HEK293 (cell line): ENCODE measurements at regions not wholly inside any gene's neighbourhood (a gene's known extent, or its start where the extent isn't known, plus 50 kb on each side); places are given as distances from the start of the nearest gene placed in this dataset.

ENCODE experiments used
- CTCF ChIP-seq: fragments of 450-650 bp; formaldehyde crosslinking; IDR thresholded peaks from 2 replicates; pipeline ENCODE4 v1.5.1; 2016; ENCODE audit warnings: missing biosample characterization, missing genetic modification characterization
- OVOL3 ChIP-seq: fragments of 450-650 bp; formaldehyde crosslinking; IDR thresholded peaks from 2 replicates; pipeline ENCODE4 v1.5.1; 2016; ENCODE audit warnings: missing biosample characterization, missing genetic modification characterization
- ZBTB1 ChIP-seq: fragments of 450-650 bp; formaldehyde crosslinking; IDR thresholded peaks from 2 replicates; pipeline ENCODE4 v1.5.1; 2016; ENCODE audit warnings: missing biosample characterization, missing genetic modification characterization
- ZBTB7A ChIP-seq: fragments of 450-650 bp; formaldehyde crosslinking; IDR thresholded peaks from 2 replicates; pipeline ENCODE4 v1.5.1; 2016; ENCODE audit warnings: low read depth, missing biosample characterization, missing genetic modification characterization
- ZNF558 ChIP-seq: fragments of 450-650 bp; formaldehyde crosslinking; IDR thresholded peaks from 2 replicates; pipeline ENCODE4 v1.5.1; 2016; ENCODE audit warnings: missing biosample characterization, missing genetic modification characterization
- ZNF580 ChIP-seq: fragments of 450-650 bp; formaldehyde crosslinking; IDR thresholded peaks from 2 replicates; pipeline ENCODE4 v1.5.1; 2016; ENCODE audit warnings: missing biosample characterization, missing genetic modification characterization
- ZNF747 ChIP-seq: fragments of 450-650 bp; formaldehyde crosslinking; IDR thresholded peaks from 2 replicates; pipeline ENCODE4 v1.5.1; 2016; ENCODE audit warnings: missing biosample characterization, missing genetic modification characterization
- TF ChIP-seq, protein P1 (sequence below): fragments of 450-650 bp; formaldehyde crosslinking; IDR thresholded peaks from 2 replicates; pipeline ENCODE4 v1.5.1; 2016; ENCODE audit warnings: missing biosample characterization, missing genetic modification characterization
- TF ChIP-seq, protein P2 (sequence below): fragments of 450-650 bp; formaldehyde crosslinking; IDR thresholded peaks from 2 replicates; pipeline ENCODE4 v1.5.1; 2017; ENCODE audit warnings: missing biosample characterization, missing genetic modification characterization

GRCh38 chr14:34078117-34078743, 127.4 kb upstream of the EGLN3 start:
- TF ChIP-seq CTCF (tag by site-specific recombination) = no peak
- TF ChIP-seq ZNF747 (tag by site-specific recombination) = no peak
- no peak for TF ChIP-seq ZNF580 (tag by site-specific recombination)
- TF ChIP-seq ZBTB7A (tag by site-specific recombination) = no peak
- TF ChIP-seq OVOL3 (tag by site-specific recombination) = no peak
- TF ChIP-seq ZBTB1 (tag by site-specific recombination) = no peak
- TF ChIP-seq, protein P1, sequence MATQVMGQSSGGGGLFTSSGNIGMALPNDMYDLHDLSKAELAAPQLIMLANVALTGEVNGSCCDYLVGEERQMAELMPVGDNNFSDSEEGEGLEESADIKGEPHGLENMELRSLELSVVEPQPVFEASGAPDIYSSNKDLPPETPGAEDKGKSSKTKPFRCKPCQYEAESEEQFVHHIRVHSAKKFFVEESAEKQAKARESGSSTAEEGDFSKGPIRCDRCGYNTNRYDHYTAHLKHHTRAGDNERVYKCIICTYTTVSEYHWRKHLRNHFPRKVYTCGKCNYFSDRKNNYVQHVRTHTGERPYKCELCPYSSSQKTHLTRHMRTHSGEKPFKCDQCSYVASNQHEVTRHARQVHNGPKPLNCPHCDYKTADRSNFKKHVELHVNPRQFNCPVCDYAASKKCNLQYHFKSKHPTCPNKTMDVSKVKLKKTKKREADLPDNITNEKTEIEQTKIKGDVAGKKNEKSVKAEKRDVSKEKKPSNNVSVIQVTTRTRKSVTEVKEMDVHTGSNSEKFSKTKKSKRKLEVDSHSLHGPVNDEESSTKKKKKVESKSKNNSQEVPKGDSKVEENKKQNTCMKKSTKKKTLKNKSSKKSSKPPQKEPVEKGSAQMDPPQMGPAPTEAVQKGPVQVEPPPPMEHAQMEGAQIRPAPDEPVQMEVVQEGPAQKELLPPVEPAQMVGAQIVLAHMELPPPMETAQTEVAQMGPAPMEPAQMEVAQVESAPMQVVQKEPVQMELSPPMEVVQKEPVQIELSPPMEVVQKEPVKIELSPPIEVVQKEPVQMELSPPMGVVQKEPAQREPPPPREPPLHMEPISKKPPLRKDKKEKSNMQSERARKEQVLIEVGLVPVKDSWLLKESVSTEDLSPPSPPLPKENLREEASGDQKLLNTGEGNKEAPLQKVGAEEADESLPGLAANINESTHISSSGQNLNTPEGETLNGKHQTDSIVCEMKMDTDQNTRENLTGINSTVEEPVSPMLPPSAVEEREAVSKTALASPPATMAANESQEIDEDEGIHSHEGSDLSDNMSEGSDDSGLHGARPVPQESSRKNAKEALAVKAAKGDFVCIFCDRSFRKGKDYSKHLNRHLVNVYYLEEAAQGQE = no peak
- TF ChIP-seq, protein P2, sequence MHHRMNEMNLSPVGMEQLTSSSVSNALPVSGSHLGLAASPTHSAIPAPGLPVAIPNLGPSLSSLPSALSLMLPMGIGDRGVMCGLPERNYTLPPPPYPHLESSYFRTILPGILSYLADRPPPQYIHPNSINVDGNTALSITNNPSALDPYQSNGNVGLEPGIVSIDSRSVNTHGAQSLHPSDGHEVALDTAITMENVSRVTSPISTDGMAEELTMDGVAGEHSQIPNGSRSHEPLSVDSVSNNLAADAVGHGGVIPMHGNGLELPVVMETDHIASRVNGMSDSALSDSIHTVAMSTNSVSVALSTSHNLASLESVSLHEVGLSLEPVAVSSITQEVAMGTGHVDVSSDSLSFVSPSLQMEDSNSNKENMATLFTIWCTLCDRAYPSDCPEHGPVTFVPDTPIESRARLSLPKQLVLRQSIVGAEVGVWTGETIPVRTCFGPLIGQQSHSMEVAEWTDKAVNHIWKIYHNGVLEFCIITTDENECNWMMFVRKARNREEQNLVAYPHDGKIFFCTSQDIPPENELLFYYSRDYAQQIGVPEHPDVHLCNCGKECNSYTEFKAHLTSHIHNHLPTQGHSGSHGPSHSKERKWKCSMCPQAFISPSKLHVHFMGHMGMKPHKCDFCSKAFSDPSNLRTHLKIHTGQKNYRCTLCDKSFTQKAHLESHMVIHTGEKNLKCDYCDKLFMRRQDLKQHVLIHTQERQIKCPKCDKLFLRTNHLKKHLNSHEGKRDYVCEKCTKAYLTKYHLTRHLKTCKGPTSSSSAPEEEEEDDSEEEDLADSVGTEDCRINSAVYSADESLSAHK (tag by site-specific recombination) = no peak
- no peak for TF ChIP-seq ZNF558 (tag by site-specific recombination)
